ENCODE measurements at regions not wholly inside any gene's neighbourhood (a gene's known extent, or its start where the extent isn't known, plus 50 kb on each side); places are given as distances from the start of the nearest gene placed in this dataset.
"Not testable (repeated sequence)": the region's sequence is repeated elsewhere in the genome, so short reads cannot be mapped to it uniquely, and the experiment has no call there.

- no peak overlapping the region for H3K4me3 ChIP-seq
- H3K4me1 ChIP-seq (replicated peaks): no peaks in the 10 kb centered on the region
- no peak overlapping the region for H3K27ac ChIP-seq
- no peaks in the 10 kb centered on the region for H3K27me3 ChIP-seq (replicated peaks; ENCODE audit: insufficient read depth)
- intact Hi-C loops (cut with DNase I): no loop called here
- DNase-seq (ENCODE audit: low spot score): no peak
- no peak for TF ChIP-seq POLR2AphosphoS5 (IDR thresholded peaks at IDR 0.05)
- TF ChIP-seq, protein P1, sequence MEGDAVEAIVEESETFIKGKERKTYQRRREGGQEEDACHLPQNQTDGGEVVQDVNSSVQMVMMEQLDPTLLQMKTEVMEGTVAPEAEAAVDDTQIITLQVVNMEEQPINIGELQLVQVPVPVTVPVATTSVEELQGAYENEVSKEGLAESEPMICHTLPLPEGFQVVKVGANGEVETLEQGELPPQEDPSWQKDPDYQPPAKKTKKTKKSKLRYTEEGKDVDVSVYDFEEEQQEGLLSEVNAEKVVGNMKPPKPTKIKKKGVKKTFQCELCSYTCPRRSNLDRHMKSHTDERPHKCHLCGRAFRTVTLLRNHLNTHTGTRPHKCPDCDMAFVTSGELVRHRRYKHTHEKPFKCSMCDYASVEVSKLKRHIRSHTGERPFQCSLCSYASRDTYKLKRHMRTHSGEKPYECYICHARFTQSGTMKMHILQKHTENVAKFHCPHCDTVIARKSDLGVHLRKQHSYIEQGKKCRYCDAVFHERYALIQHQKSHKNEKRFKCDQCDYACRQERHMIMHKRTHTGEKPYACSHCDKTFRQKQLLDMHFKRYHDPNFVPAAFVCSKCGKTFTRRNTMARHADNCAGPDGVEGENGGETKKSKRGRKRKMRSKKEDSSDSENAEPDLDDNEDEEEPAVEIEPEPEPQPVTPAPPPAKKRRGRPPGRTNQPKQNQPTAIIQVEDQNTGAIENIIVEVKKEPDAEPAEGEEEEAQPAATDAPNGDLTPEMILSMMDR (IDR thresholded peaks at IDR 0.05): peak in 1 of 4 experiments; percentile 7
- no peak for TF ChIP-seq POLR2A (IDR thresholded peaks at IDR 0.05)
- H3K36me3 ChIP-seq: no peaks in the 10 kb centered on the region
- H3K9me3 ChIP-seq: no peaks in the 10 kb centered on the region
Observed at GRCh38 chr12:17875230-17875629, 214.8 kb downstream of the RERGL start.

DNA sequence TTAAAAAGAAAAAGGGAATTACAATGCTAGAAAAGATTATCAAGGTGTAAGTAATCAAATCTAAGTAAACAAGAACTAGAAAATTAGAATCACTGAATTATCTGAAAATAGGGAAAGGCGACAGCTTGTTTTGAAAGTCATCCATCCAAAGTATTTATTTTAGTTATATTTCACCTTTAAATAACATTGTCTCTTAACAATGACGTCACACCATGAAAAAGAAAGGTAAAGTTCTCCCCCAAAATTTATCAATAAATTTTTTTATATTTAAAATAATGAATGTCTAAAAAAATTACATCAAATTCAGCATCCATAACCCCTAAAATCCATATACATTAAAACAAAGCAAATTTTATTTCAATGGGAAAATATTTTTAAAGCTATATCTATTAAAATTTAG lies 223.2 kb downstream of the RERGL start:
- no peaks in the 10 kb centered on the region for H3K9me3 ChIP-seq
- H3K27me3 ChIP-seq (replicated peaks; ENCODE audit: insufficient read depth): no peaks in the 10 kb centered on the region
- H3K4me3 ChIP-seq: no peak overlapping the region
- TF ChIP-seq POLR2A (IDR thresholded peaks at IDR 0.05) (no peak), POLR2AphosphoS5 (IDR thresholded peaks at IDR 0.05) (no peak)
- TF ChIP-seq, protein P1 (IDR thresholded peaks at IDR 0.05): no peak
- no peaks in the 10 kb centered on the region for H3K4me1 ChIP-seq (replicated peaks)
- DNase-seq (ENCODE audit: low spot score): no peak
- H3K36me3 ChIP-seq: no peaks in the 10 kb centered on the region
- intact Hi-C loops (cut with DNase I): no loop called here
- WGBS: 88% methylated on average over 2 of the region's 2 CpGs
- H3K27ac ChIP-seq: no peak overlapping the region

GRCh38 chr12:17855548-17855947 lies 234.4 kb downstream of the RERGL start:
- H3K4me3 ChIP-seq; H3K27me3 ChIP-seq (replicated peaks; ENCODE audit: insufficient read depth); H3K36me3 ChIP-seq; DNase-seq (ENCODE audit: low spot score); H3K27ac ChIP-seq; H3K9me3 ChIP-seq; H3K4me1 ChIP-seq (replicated peaks); intact Hi-C loops (cut with DNase I): not testable (repeated sequence)
- WGBS: 92% methylated on average over 24 of the region's 24 CpGs

DNA sequence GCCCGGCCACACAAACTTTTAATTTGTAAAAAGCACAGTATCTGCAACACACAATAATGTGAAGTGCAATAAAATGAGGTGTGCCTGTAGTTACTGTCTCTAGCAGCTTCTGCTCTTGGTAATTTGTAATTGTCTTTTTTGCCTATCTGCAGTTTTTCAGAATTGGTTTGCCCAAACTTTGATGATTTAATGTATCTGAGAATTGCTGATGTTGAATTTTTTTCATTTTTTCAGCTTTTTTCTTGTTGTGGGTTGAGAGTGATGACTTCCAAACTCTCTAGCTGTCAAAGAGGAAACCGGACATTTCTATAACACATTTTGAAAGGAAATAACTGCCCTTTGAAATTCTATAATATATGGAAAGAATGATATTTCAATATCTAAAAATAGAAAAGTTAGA lies 236.9 kb downstream of the RERGL start:
- 94% methylated on average over 2 of the region's 2 CpGs for WGBS
- H3K4me1 ChIP-seq (replicated peaks): no peaks in the 10 kb centered on the region
- H3K4me3 ChIP-seq: no peak overlapping the region
- H3K36me3 ChIP-seq: no peaks in the 10 kb centered on the region
- intact Hi-C loops (cut with DNase I): loop anchor here (5.0 kb wide), 1 partner anchor 86 kb away; no protein-coding TSS in a partner anchor
- no peak for DNase-seq (ENCODE audit: low spot score)
- no peaks in the 10 kb centered on the region for H3K27me3 ChIP-seq (replicated peaks; ENCODE audit: insufficient read depth)
- TF ChIP-seq POLR2A (IDR thresholded peaks at IDR 0.05) (no peak), POLR2AphosphoS5 (IDR thresholded peaks at IDR 0.05) (no peak)
- TF ChIP-seq, protein P1 (IDR thresholded peaks at IDR 0.05): no peak
- H3K9me3 ChIP-seq: no peaks in the 10 kb centered on the region
- H3K27ac ChIP-seq: no peak overlapping the region

DNA sequence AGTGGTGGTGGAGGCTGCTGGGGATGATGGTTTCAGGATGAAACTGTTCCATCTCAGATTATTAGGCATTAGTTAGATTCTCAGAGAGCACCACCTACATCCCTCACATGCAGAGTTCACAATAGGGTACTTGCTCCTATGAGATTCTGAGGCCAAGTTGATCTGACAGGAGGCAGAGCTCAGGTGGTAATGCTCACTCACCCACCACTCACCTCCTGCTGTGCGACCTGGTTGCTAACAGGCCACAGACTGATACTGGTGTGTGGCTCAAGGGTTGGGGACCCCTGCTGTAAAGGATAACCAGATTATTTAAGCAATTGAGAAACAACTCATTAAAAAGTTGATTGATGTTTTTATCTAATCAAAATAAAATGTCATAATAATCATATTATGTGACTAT lies 248.5 kb downstream of the RERGL start:
- intact Hi-C loops (cut with DNase I): no loop called here
- Histone ChIP-seq H3K36me3 (no peaks in the 10 kb centered on the region), H3K9me3 (no peaks in the 10 kb centered on the region), H3K27ac (no peak overlapping the region), H3K4me1 (replicated peaks) (no peaks in the 10 kb centered on the region), H3K27me3 (replicated peaks; ENCODE audit: insufficient read depth) (no peaks in the 10 kb centered on the region), H3K4me3 (no peak overlapping the region)
- no peak for DNase-seq (ENCODE audit: low spot score)
- 56% methylated on average over 1 of the region's 1 CpG for WGBS
- TF ChIP-seq, protein P1 (IDR thresholded peaks at IDR 0.05): no peak
- no peak for TF ChIP-seq POLR2AphosphoS5 (IDR thresholded peaks at IDR 0.05)
- TF ChIP-seq POLR2A (IDR thresholded peaks at IDR 0.05): no peak
